Aorta (tissue), 5 donors: ENCODE measurements at regions not wholly inside any gene's neighbourhood (a gene's known extent, or its start where the extent isn't known, plus 50 kb on each side); places are given as distances from the start of the nearest gene placed in this dataset.
"Not testable (repeated sequence)": the region's sequence is repeated elsewhere in the genome, so short reads cannot be mapped to it uniquely, and the experiment has no call there.

Experiments
- ATAC-seq: fragments of 200-7000 bp; cut with Tn5 transposase; one replicate; pipeline ENCODE4 v1.9.1; 2022; ENCODE audit warnings: moderate library complexity; ENCODE audit not compliant: low FRiP score
- DNase-seq, 2 donors: peaks; one replicate each; pipeline ENCODE4 v3.0.0-alpha.2; 2020
- H3K27ac ChIP-seq, 2 donors: one replicate each; pipeline ENCODE4 v1.5.1; 2013; ENCODE audit warnings: low read length in 2 of 2, mild to moderate bottlenecking in 2 of 2, moderate library complexity in 2 of 2, control low read depth in 1 of 2, inconsistent platforms in 1 of 2, low read depth in 1 of 2
- H3K27me3 ChIP-seq, 2 donors: one replicate each; pipeline ENCODE4 v1.6.1; 2013; ENCODE audit warnings: control low read depth in 1 of 2, low read length in 1 of 2, mild to moderate bottlenecking in 1 of 2, moderate library complexity in 1 of 2; ENCODE audit not compliant: insufficient read depth in 2 of 2, control insufficient read depth in 1 of 2
- H3K36me3 ChIP-seq, 2 donors: one replicate each; pipeline ENCODE4 v1.6.1; 2013; ENCODE audit warnings: control low read depth in 1 of 2, low read length in 1 of 2, mild to moderate bottlenecking in 1 of 2; ENCODE audit not compliant: insufficient read depth in 2 of 2, control insufficient read depth in 1 of 2
- H3K4me1 ChIP-seq, 2 donors: one replicate each; pipeline ENCODE4 v1.6.1; 2013; ENCODE audit warnings: low read length in 2 of 2, control low read depth in 1 of 2, mild to moderate bottlenecking in 1 of 2, moderate library complexity in 1 of 2; ENCODE audit not compliant: insufficient read depth in 2 of 2, control insufficient read depth in 1 of 2
- H3K4me3 ChIP-seq, 2 donors: one replicate each; pipeline ENCODE4 v1.5.1; 2013; ENCODE audit warnings: low read length in 2 of 2, control low read depth in 1 of 2, mild to moderate bottlenecking in 1 of 2
- H3K9me3 ChIP-seq: one replicate; pipeline ENCODE4 v1.6.1; 2013; ENCODE audit warnings: mild to moderate bottlenecking, low read length; ENCODE audit not compliant: control insufficient read depth
- WGBS, 2 donors: extraction: QIAGEN DNeasy Blood & Tissue Kit; methylation state at CpG; one replicate each; pipeline ENCODE4 v1.1.7; 2013; 5-methylcytosine and 5-hydroxymethylcytosine counted together
- intact Hi-C, 2 donors: fragments of 100-400 bp; cut with DNase I; formaldehyde crosslinking; loops; one replicate each; pipeline versions ENCODE4 v1.14.2 to v1.15.0; 2022
- donor health status: healthy with polysubstance abuse.
- donor health status: Bipolar disorder and iron deficiency.
- donor health status: DM: no; HTN: no; CAD: no.
- donor health status: DM: no; HTN: no; CAD: no.
- donor health status: DM: yes; HTN: yes; CAD: no.

DNA sequence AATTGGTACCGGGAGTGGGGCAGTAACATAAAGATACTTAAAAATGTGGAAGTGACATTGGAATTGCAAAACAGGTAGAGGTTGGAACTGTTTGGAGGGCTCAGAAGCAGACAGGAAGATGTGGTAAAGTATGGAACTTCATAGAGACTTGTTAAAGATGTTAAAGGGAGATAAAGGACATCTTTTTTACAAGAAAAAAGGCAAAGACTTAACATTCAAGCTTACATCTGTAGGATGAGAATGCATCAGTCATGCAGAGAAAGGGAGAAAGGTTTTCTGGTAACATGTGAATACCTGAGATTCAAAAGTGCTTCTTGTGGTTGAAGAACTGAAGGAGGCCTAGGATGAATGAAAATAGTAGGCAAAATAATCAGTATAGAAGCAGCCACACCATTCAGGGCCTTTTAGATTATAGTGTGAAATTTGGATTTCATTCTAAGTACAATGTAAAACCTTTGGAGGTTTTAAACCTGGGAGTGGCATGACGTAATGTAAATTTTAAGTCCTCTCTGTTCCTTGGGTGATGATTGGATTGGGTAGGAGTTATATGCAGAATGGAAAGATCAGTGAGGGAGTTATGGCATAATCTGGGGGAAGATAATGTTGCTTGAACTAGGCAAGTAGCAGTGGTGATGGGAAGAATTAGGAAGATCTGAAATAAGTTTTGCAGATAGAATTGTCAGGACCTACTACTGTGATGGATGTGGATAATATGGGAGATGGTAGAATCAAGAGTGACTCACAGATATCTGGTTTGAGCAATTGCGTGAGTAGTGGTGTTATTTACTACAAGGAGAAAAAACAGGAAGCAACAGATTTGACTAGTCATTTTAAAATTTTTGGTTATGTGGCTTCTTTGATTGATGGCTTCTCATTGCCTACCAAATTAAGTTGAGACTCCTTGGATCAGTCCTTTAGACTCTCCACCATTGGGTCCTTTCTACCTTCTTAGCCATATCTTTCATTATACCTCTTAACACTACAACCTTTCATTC, 138.7 kb downstream of the VSIG4 start:
- no peaks in the 10 kb centered on the region for H3K4me1 ChIP-seq
- 83 to 85% methylated on average over 3 of the region's 3 CpGs for WGBS, 2 donors

DNA sequence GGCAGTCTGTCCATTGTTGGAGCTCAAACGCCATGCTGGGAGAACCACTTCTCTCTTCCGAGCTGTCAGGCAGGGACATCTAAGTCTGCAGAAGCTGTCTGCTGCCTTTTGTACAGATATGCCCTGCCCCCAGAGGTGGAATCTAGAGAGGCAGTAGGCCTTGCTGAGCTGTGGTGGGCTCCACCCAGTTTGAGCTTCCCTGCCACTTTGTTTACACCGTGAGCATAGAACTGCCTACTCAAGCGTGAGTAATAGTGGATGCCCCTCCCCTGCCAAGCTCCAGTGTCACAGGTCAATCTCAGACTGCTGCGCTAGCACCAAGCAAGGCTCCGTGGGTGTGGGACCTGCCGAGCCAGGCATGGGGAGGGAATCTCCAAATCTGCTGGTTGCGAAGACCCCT, 145.7 kb downstream of the VSIG4 start:
- Histone ChIP-seq H3K36me3 (no peaks in the 10 kb centered on the region), H3K27me3 (no peaks in the 10 kb centered on the region), H3K9me3 (no peaks in the 10 kb centered on the region), H3K4me3 (no peak overlapping the region), H3K4me1 (no peaks in the 10 kb centered on the region), H3K27ac (no peak overlapping the region)
- ATAC-seq (no peak), DNase-seq (no peak)
- WGBS, 2 donors: 81 to 88% methylated on average over 8 of the region's 8 CpGs
- intact Hi-C loops: no loop called here

More for the DNA sequence above, 138.7 kb downstream of the VSIG4 start:
- H3K9me3 ChIP-seq: no peaks in the 10 kb centered on the region
- intact Hi-C loops: no loop called here
- no peak for ATAC-seq
- no peaks in the 10 kb centered on the region for H3K27me3 ChIP-seq
- no peak overlapping the region for H3K27ac ChIP-seq
- no peaks in the 10 kb centered on the region for H3K36me3 ChIP-seq
- H3K4me3 ChIP-seq: no peak overlapping the region
- no peak for DNase-seq

DNA sequence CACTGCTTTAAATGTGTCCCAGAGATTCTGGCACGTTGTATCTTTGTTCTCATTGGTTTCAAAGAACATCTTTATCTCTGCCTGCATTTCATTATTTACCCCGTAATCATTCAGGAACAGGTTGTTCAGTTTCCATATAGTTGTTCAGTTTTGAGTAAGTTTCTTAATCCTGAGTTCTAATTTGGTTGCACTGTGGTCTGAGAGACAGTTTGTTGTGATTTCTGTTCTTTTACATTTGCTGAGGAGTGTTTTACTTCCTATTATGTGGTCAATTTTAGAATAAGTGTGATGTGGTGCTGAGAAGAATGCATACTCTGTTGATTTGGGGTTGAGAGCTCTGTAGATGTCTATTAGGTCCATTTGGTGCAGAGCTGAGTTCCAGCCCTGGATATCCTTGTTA, 148.1 kb downstream of the VSIG4 start:
- H3K27ac ChIP-seq, H3K4me3 ChIP-seq, DNase-seq, H3K9me3 ChIP-seq, H3K36me3 ChIP-seq, H3K4me1 ChIP-seq, ATAC-seq, H3K27me3 ChIP-seq, intact Hi-C loops: not testable (repeated sequence)
- WGBS, 2 donors: 45 to 62% methylated on average over 2 of the region's 2 CpGs

DNA sequence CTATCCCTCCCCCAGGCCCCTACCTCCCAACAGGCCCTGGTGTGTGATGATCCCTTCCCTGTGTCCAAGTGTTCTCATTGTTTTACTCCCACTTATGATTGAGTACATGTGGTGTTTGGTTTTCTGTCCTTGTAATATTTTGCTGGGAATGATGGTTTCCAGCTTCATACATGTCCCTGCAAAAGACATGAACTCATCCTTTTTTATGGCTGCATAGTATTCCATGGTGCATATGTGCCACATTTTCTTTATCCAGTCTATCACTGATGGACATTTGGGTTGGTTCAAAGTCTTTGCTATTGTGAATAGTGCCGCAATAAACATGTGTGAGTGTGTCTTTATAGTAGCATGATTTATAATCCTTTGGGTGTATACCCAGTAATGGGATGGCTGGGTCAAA, 151.7 kb downstream of the VSIG4 start:
- ATAC-seq, intact Hi-C loops, H3K4me1 ChIP-seq: not testable (repeated sequence)

DNA sequence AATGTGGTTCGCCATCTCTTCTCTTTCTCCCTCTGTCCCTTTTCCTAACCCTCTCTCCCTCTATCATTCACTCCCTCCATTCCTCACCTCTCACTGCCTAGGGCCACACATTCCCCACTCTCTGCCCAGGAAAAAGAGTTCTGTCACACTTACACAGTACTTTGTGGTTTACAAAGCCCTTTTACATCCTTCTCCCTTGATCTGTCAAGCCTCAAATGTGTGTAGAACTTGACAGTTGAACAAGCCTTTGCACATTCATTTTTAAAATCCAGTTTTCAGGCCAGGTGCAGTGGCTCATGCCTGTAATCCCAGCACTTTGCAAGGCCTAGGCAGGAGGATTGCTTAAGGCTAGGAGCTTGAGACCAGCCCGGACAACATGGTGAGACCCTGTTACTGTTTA, 156.3 kb downstream of the VSIG4 start:
- intact Hi-C loops: no loop called here
- no peaks in the 10 kb centered on the region for H3K9me3 ChIP-seq
- H3K4me3 ChIP-seq: no peak overlapping the region
- no peak for ATAC-seq
- 56 to 86% methylated on average over 2 of the region's 2 CpGs for WGBS, 2 donors
- no peaks in the 10 kb centered on the region for H3K27me3 ChIP-seq
- DNase-seq: no peak
- H3K4me1 ChIP-seq: no peaks in the 10 kb centered on the region
- H3K36me3 ChIP-seq: no peaks in the 10 kb centered on the region
- H3K27ac ChIP-seq: no peak overlapping the region

More for the DNA sequence above, 151.7 kb downstream of the VSIG4 start:
- H3K36me3 ChIP-seq, H3K27ac ChIP-seq, H3K27me3 ChIP-seq, H3K9me3 ChIP-seq, DNase-seq, H3K4me3 ChIP-seq: not testable (repeated sequence)
- 90 to 100% methylated on average over 1 of the region's 1 CpG for WGBS, 2 donors

DNA sequence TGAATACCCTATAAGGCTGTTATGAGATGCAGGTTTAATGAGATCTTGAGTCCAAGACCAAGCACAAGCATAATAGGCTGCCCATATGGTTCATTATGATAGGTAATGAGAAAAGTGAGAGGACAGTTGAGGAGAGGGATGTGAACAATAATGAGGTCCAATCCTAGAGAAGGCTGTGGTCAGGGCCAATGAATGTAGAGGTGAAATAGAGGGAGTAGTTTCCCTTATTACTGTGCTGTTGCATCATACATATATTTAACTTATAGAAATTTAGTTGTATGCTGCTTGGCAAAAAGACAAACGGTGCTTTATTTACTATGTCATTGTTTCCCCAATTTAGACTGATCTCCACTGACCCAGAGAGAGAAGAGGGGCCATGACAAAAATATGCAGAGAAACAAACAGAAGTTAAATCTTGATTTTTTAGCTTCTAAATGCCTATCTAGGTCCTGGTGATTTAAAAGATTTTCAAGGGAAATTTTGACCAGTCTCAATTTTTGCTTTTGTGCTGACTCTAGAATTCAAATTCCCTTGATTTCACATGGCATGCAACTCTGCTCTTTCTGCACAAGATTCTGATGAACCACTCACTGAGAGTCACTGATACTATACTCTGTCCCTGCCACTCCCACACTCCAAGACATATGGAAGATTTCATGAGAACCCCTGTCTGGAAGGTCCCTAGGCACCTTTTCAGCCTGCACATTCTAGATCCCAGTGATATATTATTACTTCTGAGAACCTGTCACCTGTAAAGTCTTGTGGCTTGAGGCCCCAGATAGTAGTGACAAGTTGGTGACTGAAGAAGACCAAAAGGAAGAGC, 159.7 kb downstream of the VSIG4 start:
- DNase-seq (no peak), ATAC-seq (no peak)
- Histone ChIP-seq H3K36me3 (no peaks in the 10 kb centered on the region), H3K27me3 (no peaks in the 10 kb centered on the region), H3K4me1 (no peaks in the 10 kb centered on the region), H3K4me3 (no peak overlapping the region), H3K9me3 (no peaks in the 10 kb centered on the region), H3K27ac (no peak overlapping the region)
- intact Hi-C loops: no loop called here
- WGBS, 2 donors: 57 to 73% methylated on average over 1 of the region's 1 CpG

DNA sequence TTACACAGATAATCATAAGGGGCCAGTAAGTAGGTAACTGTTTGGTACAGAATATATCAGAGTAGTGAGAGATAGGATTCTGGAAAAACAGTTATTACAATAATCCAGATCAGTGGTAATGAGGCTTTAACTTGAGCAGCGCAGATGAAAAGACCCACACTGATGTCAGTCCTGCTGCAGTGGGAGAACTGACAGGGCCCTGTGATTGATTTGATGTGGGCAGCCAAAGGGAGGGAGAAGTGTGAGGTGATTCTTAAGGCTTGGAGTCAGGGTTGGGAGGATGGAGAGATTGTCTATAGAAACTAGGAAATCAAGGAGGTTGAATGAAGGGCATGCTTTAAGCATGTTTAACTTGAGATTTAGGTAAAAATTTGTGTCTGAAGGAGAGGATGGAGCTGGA, 161.4 kb downstream of the VSIG4 start:
- Histone ChIP-seq H3K36me3 (no peaks in the 10 kb centered on the region), H3K4me3 (no peak overlapping the region), H3K4me1 (no peaks in the 10 kb centered on the region), H3K27ac (no peak overlapping the region), H3K9me3 (no peaks in the 10 kb centered on the region), H3K27me3 (no peaks in the 10 kb centered on the region)
- intact Hi-C loops: no loop called here
- ATAC-seq (no peak), DNase-seq (no peak)
- WGBS, 2 donors: 52 to 54% methylated on average over 1 of the region's 1 CpG

DNA sequence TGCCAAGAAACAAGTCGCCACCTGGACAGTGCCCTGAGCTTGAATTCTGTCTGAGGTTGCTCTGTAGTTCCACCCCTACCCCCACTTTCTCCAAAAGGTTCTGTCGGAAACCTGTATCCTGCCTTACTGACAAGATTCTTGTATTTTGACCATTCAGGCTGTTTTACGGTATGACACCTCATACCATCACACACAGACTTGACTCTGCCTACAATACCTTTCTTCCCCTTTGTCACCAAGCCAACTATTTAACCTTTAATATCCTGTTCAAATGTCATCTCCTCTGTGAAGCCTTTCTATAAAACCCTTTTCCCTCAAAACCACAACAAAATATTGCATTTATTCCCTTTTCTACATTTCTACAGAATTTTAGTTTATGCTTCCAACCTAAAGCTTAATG, 161.9 kb downstream of the VSIG4 start:
- DNase-seq: no peak
- H3K9me3 ChIP-seq: no peaks in the 10 kb centered on the region
- intact Hi-C loops: no loop called here
- no peaks in the 10 kb centered on the region for H3K36me3 ChIP-seq
- 64 to 69% methylated on average over 3 of the region's 3 CpGs for WGBS, 2 donors
- no peaks in the 10 kb centered on the region for H3K27me3 ChIP-seq
- H3K4me1 ChIP-seq: no peaks in the 10 kb centered on the region
- no peak overlapping the region for H3K4me3 ChIP-seq
- ATAC-seq: no peak
- no peak overlapping the region for H3K27ac ChIP-seq
